NCI-H1092 treated with DMSO at 0.1 percent for 48 hours (cell line): ENCODE measurements at regions not wholly inside any gene's neighbourhood (a gene's known extent, or its start where the extent isn't known, plus 50 kb on each side); places are given as distances from the start of the nearest gene placed in this dataset.

Experiments used
- DNase-seq: peaks from one replicate; lab custom pipeline; 2025; lab: John Stamatoyannopoulos, UW

DNA sequence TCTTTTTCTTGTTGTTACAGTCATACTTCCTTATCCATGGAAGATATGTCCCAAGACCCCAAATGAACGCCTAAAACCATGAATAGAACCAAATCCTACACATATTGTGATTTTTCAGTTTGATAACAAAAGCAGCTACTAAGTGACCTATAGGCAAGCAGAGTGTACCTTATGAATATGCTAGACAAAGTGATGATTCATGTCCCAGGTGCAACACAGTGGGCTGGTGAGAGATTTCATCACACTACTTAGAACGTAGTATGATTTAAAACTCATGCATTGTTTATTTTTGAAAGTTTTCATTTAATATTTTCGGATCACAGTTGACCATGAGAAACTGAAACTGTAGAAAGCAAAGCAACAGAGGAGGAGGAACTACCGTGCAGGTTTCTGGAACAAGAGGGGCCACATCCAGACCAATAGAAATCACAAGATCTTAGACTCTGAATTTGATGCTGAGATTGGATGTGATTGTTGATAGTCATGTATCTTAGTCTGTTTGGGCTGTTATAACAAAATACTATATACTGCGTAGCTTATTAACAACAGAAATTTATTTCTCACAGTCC is 470.8 kb upstream of the VRK2 start:
- DNase-seq = no peak

GRCh38 chr2:57576983-57577382 is 469.6 kb upstream of the VRK2 start:
- DNase-seq = no peak

GRCh38 chr2:57597940-57598339 is 448.7 kb upstream of the VRK2 start:
- no peak for DNase-seq

GRCh38 chr2:57598551-57598950 is 448.1 kb upstream of the VRK2 start:
- no peak for DNase-seq

GRCh38 chr2:57602733-57603132 is 443.9 kb upstream of the VRK2 start:
- DNase-seq = peak; percentile 29

DNA sequence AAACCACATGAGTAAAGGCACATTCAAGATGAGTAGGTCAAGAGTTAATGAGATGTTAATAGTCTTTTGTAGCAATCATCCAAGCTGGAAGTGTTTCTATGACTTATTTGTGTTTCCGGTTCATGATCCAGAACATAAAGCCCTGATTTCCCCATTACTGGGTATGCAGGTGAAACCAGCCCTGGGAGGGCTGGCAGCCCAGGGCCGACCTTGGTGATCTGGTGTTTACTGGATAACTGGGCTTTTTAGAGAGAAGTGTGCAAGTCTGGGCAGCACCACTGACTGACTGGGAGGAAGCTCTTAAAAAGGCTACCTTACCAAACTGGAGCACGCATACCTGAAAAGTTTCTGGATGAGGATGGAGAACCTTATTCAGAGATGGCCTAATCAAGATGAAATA is 431.6 kb upstream of the VRK2 start:
- no peak for DNase-seq

GRCh38 chr2:57615855-57616556 is 430.6 kb upstream of the VRK2 start:
- DNase-seq = no peak

DNA sequence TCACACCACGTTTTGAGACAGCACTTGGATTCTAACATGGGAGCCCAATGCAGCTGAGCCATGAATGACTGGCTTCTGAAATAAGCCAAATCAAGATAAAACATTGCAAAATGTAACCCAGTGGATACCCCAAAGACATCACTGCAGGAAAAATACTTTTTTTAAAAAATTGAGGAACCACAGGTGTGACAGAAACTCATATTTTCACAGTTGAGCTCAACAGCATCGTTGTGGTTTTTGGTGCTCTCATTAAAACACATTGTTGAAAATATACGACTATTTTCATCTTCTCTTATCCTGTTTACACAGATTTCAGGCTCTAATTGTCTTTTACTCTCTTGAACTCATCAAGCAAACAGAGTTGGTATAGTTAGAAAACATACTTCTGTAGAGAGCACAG is 429.3 kb upstream of the VRK2 start:
- DNase-seq = no peak

- no peak for DNase-seq
These were observed 425.4 kb upstream of the VRK2 start for GRCh38 chr2:57621122-57621663.

DNA sequence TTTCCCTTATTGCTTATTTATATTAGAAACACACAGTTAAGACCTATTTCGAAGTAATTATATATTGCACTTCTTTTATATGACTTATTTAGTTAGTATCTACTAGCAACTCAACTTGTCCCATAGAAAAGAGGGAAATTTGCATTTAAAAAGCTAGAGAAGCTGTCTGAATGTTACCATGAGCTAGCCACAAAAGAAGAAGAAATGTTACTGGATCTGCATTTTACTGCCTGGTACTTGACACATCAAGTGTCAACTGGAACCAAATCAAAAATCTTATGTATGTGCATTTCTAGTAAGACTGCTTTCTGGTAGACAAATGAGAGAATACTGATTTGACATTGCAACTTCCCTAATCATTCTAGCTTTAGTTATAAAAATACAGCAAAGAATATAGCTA is 424.6 kb upstream of the VRK2 start:
- DNase-seq = no peak

GRCh38 chr2:57656198-57656597 is 390.4 kb upstream of the VRK2 start:
- DNase-seq = no peak

DNA sequence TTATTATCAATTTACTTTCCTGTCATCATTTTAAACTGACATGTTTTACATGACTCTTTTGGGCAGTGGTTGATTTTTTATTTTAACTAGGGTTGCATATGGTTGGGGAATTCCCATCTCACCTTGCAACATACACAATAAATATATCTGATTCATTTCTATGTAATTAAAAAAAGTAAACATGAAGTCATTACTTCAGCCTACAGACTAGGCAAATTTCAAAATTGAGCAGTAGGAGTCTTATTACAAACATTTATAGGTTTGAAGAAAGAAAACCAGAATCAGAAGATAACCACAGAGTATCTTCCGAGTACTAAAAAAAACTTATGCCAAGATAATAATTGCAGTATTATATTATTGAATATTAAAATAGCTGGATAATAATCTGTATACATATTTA is 377.0 kb upstream of the VRK2 start:
- no peak for DNase-seq

DNA sequence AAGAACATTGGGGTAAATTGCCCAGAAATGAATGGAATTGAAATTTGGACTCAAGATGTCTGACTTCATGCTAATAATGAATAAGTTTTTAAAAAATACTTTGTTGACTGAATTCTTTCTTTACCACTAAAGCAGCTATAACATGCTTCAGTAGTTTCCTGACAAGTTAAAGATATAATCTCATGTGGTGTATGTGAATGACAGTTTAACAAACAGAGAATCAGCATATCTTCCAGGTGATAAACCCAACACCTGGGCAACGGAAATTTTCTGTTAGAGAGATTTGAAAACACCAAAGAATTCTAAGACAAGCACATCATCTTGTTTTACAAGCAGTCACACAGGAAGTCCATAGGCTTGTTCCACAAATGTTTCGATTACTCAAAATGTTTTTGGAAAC is 372.6 kb upstream of the VRK2 start:
- DNase-seq = no peak

DNA sequence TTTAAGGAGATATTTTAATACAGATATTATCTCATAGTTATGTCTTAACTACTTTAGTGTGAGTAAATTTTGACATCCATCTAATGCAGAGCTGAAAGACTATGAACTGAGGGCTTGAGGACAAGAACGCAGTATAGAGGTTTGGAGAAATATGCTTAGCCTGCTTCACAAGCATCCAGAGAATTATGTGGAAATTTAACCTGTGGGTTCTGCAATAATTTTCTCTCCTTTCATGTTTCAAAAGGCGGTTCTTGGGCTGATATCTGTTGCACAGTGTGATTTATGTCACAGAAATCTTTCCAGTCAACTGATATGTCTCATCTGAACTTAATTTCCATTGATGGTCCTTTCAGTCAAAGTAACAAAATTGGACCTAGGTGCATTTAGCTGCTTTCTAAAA is 371.9 kb upstream of the VRK2 start:
- DNase-seq = no peak

- no peak for DNase-seq
These were observed 369.3 kb upstream of the VRK2 start for GRCh38 chr2:57677296-57677695.

DNA sequence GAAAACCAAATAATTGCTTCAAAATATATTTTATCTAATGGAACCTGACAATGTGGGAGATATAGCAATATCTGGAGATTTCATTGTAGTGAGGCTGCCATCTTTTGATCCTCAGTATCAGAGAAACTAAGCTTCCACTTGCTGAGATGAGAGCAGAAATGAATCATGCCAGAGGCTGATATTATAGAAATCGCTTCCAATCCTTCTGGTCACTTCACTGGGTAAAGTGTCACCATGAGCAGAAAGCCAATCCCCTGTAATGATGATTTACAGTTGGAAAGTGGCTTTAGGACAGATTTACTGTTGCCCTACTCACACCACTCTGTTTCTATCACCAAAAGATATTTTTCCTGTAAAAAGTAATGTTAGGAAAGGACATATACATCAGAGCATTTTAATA is 365.0 kb upstream of the VRK2 start:
- no peak for DNase-seq

DNA sequence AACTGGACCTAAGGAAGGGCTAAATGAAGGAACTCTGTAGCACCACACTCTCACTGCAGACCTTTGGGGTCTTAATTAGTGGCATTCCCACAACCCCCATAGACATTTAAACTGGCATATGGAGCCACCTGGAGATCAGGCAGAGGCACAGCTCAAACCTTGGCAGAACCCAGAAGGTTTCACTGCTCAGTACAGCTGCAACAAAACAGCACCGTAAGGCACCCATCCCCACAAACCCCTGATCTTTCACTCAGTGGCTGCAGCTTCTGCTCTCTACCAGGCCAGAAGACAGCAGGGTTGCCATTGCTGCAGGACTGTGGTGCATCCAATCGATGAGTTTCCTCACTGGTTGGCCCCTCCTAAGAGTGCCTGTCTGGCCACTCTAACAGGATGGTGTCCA is 361.6 kb upstream of the VRK2 start:
- DNase-seq = no peak

DNA sequence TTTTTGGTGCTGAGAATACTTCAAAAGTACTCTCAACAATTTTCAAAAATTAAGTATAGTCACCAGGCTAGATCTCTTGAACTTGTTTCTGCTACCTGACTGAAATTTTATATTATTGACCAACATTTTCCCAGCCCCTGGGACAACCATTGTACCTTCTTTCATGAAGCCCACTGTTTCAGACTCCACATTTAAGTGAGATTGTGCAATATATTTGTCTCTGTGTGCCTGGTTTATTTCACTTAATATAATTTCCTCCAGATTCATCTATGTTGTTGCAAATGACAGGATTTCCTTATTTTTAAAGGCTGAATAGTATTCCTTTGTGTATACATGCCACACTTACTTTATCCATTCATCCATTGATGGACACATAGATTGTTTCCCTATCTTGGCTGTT is 354.2 kb upstream of the VRK2 start:
- DNase-seq = no peak

DNA sequence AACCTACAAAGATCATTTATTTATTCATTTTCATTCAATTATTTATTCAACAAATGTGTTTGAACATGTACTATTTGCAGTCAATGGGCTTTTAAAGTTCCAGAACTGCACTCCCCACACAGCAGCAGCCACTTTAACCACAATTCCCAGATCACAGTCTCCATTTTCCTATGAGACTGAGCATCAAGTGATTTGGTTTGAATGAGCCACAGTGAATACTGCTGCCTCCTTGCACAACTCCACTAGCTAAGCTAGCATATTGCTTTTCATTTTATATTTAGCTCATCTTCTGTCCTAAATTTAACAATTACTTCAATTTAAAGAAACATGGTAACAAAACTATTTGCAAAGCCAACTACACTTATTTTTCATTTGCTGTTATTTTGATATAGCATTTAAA is 353.4 kb upstream of the VRK2 start:
- DNase-seq = no peak

DNA sequence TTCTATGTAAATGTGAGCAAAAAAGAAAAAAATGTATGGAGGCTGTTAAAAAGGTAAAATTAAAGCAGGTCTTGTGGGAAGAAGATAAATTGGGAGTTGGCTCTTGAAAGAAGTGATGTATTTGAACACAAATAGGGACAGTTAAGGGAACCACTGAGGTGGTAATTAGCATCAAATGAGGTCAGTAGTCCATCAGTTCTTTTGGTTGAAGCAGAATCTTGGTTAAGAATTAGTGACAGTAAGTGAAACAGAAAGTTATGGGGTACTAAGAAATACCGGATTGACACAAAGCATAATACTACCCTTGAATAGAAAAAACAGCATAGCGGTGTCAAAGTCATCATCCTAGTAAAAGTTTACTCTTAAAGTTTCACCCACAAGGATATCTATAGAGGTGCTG is 352.6 kb upstream of the VRK2 start:
- no peak for DNase-seq

- no peak for DNase-seq
These were observed 350.6 kb upstream of the VRK2 start for GRCh38 chr2:57696016-57696415.

- DNase-seq = no peak
These were observed 348.2 kb upstream of the VRK2 start for GRCh38 chr2:57698392-57698791.

DNA sequence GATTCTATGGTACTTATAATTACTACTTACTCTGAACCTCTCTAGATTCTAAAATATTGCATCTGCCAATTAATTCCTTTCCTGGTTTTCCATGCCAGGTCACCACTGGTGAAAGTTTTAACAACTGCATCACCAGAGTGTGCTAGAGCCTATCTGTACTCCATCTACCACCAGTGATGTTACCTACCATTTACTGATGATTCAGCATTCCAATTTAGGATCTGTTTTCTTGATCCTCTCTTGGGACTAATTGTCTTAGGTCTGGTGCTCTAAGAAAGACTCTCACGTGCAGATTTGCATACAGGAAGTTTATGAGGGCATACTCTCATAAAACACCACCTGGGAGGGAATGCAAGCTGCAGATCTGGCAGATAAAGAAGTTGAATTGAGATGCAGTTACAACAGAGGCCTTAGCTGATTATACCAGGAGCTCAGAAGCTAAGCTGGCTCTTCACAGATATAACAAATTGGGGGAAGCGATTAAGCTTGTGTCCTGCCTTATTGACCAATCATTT is 347.6 kb upstream of the VRK2 start:
- DNase-seq = no peak

DNA sequence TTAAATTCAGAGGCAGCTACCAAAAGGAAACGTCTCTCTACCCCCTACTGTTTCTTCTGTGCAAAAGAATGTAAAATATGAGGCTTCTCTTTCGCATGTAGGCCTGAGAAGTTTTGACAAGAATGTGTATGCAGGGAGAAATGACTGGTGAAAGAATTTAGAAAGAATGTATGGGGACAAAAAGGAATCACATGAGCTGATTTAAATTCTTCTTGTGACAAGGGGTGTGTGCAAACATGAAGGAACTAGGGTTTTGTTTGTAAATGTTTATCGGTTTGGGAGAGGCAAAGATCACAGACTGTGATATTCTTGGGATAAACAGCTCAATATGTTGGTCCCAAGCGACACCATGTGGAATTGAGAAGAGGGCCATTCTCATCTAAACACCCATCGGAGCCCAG is 345.2 kb upstream of the VRK2 start:
- no peak for DNase-seq
